GM08714 (cell line): ENCODE measurements at regions not wholly inside any gene's neighbourhood (a gene's known extent, or its start where the extent isn't known, plus 50 kb on each side); places are given as distances from the start of the nearest gene placed in this dataset.

Source experiments
- H3K4me3 ChIP-seq: fragments of 200-500 bp; sonication (Bioruptor generic); 2 replicates; pipeline ENCODE4 v1.5.1; 2014; ENCODE audit warnings: mild to moderate bottlenecking, low read length, inconsistent platforms
- ZNF274 ChIP-seq: IDR thresholded peaks from 2 replicates; pipeline ENCODE4 v1.6.1; 2012; ENCODE audit warnings: mild to moderate bottlenecking, low read depth, low read length

DNA sequence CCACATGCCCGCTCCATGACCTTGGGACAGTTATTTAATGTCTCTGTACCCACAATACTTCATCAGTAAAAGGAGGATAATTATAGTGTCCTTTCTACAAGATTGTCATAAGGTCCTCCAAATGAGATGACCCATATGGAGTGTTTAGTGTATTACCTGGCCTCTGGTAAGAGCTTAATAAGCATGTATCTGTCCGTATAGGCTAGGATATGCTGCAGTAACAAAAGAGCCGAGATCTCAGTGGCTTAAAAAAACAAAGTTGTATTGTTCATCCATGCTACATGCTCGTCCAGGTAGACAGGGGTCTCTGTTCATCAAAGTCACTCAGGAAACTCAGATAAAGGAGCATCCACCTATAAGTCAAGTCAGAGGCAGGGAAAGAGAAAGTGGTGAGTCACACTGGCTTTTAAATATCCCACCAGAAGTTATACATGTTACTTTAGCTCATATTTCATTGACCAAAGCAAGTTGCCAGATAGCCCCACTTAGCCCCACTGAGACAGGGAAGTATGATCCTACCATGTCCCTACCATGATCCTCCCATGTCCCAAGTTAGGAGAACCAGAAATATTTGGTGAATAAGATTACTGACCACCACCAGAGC lies 53.0 kb upstream of the KAZN start:
- no peak overlapping the region for H3K4me3 ChIP-seq
- TF ChIP-seq ZNF274 = no peak

DNA sequence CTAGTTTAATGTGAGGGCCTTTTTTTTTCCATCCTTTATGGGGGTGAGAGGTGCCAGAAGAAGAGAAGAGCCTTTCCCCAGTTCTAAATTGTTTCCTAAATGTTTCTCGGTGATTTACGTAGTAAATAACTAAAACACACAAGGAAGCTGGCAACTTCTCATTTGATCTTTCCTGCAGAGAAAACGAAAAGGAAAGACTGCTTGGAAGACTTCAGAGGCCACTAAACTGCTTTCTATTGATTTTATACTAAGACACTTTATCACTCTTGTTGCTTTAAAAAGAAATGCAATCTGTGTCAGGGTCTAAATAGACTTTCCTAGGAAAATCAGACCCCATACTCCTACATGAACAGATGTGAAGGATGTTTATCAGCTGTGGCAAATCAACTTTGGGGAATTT lies 52.1 kb upstream of the KAZN start:
- TF ChIP-seq ZNF274 = no peak
- H3K4me3 ChIP-seq = no peak overlapping the region
